Ovary (tissue), 3 donors: ENCODE measurements at regions not wholly inside any gene's neighbourhood (a gene's known extent, or its start where the extent isn't known, plus 50 kb on each side); places are given as distances from the start of the nearest gene placed in this dataset.

Source experiments
- CTCF ChIP-seq, 3 donors: fragments of 450-650 bp in 2 of 3; fragments of 200-600 bp in 1 of 3; IDR thresholded peaks; one replicate each; pipeline versions ENCODE4 v1.5.1 to v1.8.0; 2016 to 2022; ENCODE audit warnings: antibody characterized with exemption in 3 of 3, mild to moderate bottlenecking in 1 of 3
- POLR2A ChIP-seq: fragments of 450-650 bp; IDR thresholded peaks from one replicate; pipeline ENCODE4 v1.6.1; 2017; ENCODE audit warnings: antibody characterized with exemption, mild to moderate bottlenecking, moderate library complexity
- donor health status: DM: no; HTN: no; CAD: no.

GRCh38 chr5:109927639-109928038 is 237.9 kb downstream of the MAN2A1 start:
- TF ChIP-seq CTCF (IDR thresholded peaks at IDR 0.05) (no peak), POLR2A (no peak)
